KMS-11 (cell line): ENCODE measurements at regions not wholly inside any gene's neighbourhood (a gene's known extent, or its start where the extent isn't known, plus 50 kb on each side); places are given as distances from the start of the nearest gene placed in this dataset.

Experiments used
- H2AFZ ChIP-seq: fragments of 200-600 bp; sonication (generic); 2 replicates; pipeline ENCODE4 v1.6.1; 2016; ENCODE audit warnings: antibody characterized with exemption, mixed run types, low read depth
- H3K27ac ChIP-seq: fragments of 200-600 bp; sonication (generic); 2 replicates; pipeline ENCODE4 v1.6.1; 2016; ENCODE audit warnings: mild to moderate bottlenecking, mixed run types
- H3K27me3 ChIP-seq: fragments of 200-600 bp; sonication (generic); 2 replicates; pipeline ENCODE4 v1.6.1; 2017; ENCODE audit warnings: mild to moderate bottlenecking, low read depth, mixed run types, moderate library complexity; ENCODE audit not compliant: insufficient read depth
- H3K36me3 ChIP-seq: fragments of 200-600 bp; sonication (generic); 2 replicates; pipeline ENCODE4 v1.6.1; 2017; ENCODE audit warnings: mild to moderate bottlenecking, mixed run types; ENCODE audit not compliant: insufficient read depth
- H3K4me1 ChIP-seq: fragments of 200-600 bp; sonication (generic); 2 replicates; pipeline ENCODE4 v1.6.1; 2016; ENCODE audit warnings: mild to moderate bottlenecking, low read depth, mixed run types; ENCODE audit not compliant: poor library complexity, severe bottlenecking
- H3K4me2 ChIP-seq: fragments of 200-600 bp; sonication (generic); 2 replicates; pipeline ENCODE4 v1.7.0; 2016; ENCODE audit warnings: mild to moderate bottlenecking, mixed run types
- H3K4me3 ChIP-seq: fragments of 200-600 bp; sonication (generic); IDR thresholded peaks from 2 replicates; pipeline ENCODE4 v1.6.1; 2017; ENCODE audit warnings: low read depth, low read length, mixed read lengths; ENCODE audit not compliant: insufficient read depth
- H3K79me2 ChIP-seq: fragments of 200-600 bp; sonication (generic); 2 replicates; pipeline ENCODE4 v1.6.1; 2016; ENCODE audit warnings: low read depth, mixed run types; ENCODE audit not compliant: insufficient read depth
- H3K9ac ChIP-seq: fragments of 200-600 bp; sonication (generic); 2 replicates; pipeline ENCODE4 v1.6.1; 2016; ENCODE audit warnings: mild to moderate bottlenecking, mixed run types
- H4K20me1 ChIP-seq: fragments of 200-600 bp; sonication (generic); 2 replicates; pipeline ENCODE4 v1.6.1; 2016; ENCODE audit warnings: mild to moderate bottlenecking, mixed run types; ENCODE audit not compliant: insufficient read depth
- CTCF ChIP-seq: fragments of 200-600 bp; sonication (generic); conservative IDR thresholded peaks from 2 replicates; pipeline ENCODE4 v1.6.1; 2017; ENCODE audit warnings: low read depth, mild to moderate bottlenecking, antibody characterized with exemption, low read length, moderate library complexity, mixed read lengths

DNA sequence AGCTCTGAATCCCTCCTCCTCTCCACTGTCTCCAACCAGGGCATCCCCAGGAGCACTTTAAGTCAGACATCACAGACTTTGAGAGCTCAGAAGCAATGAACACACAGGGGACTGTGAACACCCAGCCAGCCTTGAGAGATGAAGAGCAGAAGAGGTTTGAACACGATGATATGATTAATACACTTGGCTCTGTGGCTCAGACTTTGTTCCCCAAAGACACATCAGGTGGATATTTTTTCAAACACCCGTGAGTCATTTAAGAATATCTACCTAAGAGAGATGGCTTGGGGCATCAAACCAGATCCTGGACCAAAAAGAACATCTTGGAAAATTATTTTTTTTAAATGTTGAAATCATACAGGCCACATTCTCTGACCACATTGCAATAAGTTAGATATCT is 134.9 kb upstream of the OTOS start:
- TF ChIP-seq CTCF, result no peak
- no peak overlapping the region for H3K27ac ChIP-seq
- H3K9ac ChIP-seq, result no peak overlapping the region
- no peaks in the 10 kb centered on the region for H3K4me1 ChIP-seq
- H3K4me2 ChIP-seq, result no peak overlapping the region
- H3K36me3 ChIP-seq, result no peaks in the 10 kb centered on the region
- H2AFZ ChIP-seq, result no peak overlapping the region
- no peak overlapping the region for H3K4me3 ChIP-seq
- no peaks in the 10 kb centered on the region; the same call in 1 of the 2 replicates for H3K27me3 ChIP-seq
- H3K79me2 ChIP-seq, result no peaks in the 10 kb centered on the region
- H4K20me1 ChIP-seq, result no peaks in the 10 kb centered on the region

- Histone ChIP-seq H3K4me1 (no peaks in the 10 kb centered on the region), H2AFZ (no peak overlapping the region), H3K4me3 (no peak overlapping the region), H3K36me3 (no peaks in the 10 kb centered on the region), H3K27ac (no peak overlapping the region), H4K20me1 (no peaks in the 10 kb centered on the region), H3K4me2 (no peak overlapping the region), H3K9ac (no peak overlapping the region), H3K79me2 (no peaks in the 10 kb centered on the region), H3K27me3 (peaks cover 5% of the 10 kb centered on the region; the same call in 1 of the 2 replicates)
- no peak for TF ChIP-seq CTCF
These were observed 136.8 kb upstream of the OTOS start for GRCh38 chr2:240277073-240277806.

- Histone ChIP-seq H3K4me2 (no peak overlapping the region), H3K9ac (no peak overlapping the region), H4K20me1 (no peaks in the 10 kb centered on the region), H2AFZ (no peak overlapping the region), H3K27ac (no peak overlapping the region), H3K4me3 (no peak overlapping the region), H3K79me2 (no peaks in the 10 kb centered on the region), H3K27me3 (peaks cover 5% of the 10 kb centered on the region; the same call in 1 of the 2 replicates), H3K36me3 (no peaks in the 10 kb centered on the region), H3K4me1 (no peaks in the 10 kb centered on the region)
- no peak for TF ChIP-seq CTCF
These were observed 137.5 kb upstream of the OTOS start for GRCh38 chr2:240277807-240278522.

GRCh38 chr2:240278661-240279060 is 138.2 kb upstream of the OTOS start:
- Histone ChIP-seq H3K79me2 (no peaks in the 10 kb centered on the region), H3K4me3 (no peak overlapping the region), H2AFZ (no peak overlapping the region), H4K20me1 (no peaks in the 10 kb centered on the region), H3K27me3 (peaks cover 5% of the 10 kb centered on the region; the same call in 1 of the 2 replicates), H3K4me2 (no peak overlapping the region), H3K36me3 (no peaks in the 10 kb centered on the region), H3K4me1 (no peaks in the 10 kb centered on the region), H3K9ac (no peak overlapping the region), H3K27ac (no peak overlapping the region)
- no peak for TF ChIP-seq CTCF
